ENCODE measurements at regions not wholly inside any gene's neighbourhood (a gene's known extent, or its start where the extent isn't known, plus 50 kb on each side); places are given as distances from the start of the nearest gene placed in this dataset.

- no peaks in the 10 kb centered on the region for H3K9me3 ChIP-seq (ENCODE audit: control insufficient read depth, insufficient read depth, low read depth, low read length)
- H3K27me3 ChIP-seq (ENCODE audit: control insufficient read depth, insufficient read depth, low read length) = no peaks in the 10 kb centered on the region
- peak; percentile 2 to 8 for DNase-seq (ENCODE audit: low read depth in 2 of 2)
- no peak overlapping the region for H3K4me2 ChIP-seq (ENCODE audit: extremely low read depth, insufficient read depth, low read length)
- no peaks in the 10 kb centered on the region for H3K36me3 ChIP-seq (ENCODE audit: control insufficient read depth, insufficient read depth, low read length)
- no peak overlapping the region for H2AFZ ChIP-seq (ENCODE audit: low read length)
- no peaks in the 10 kb centered on the region for H3K79me2 ChIP-seq (ENCODE audit: control insufficient read depth, insufficient read depth, low read length)
- no peaks in the 10 kb centered on the region for H4K20me1 ChIP-seq (ENCODE audit: control insufficient read depth, extremely low read depth, insufficient read depth, low read length)
- no peak overlapping the region for H3K4me3 ChIP-seq (replicated peaks in 1 of 4; ENCODE audit: control extremely low read depth in 1 of 4, insufficient read depth in 1 of 4, low read depth in 3 of 4, low read length in 4 of 4)
- no peak overlapping the region for H3K9ac ChIP-seq (ENCODE audit: insufficient read depth, low read length)
- TF ChIP-seq EZH2 (IDR thresholded peaks at IDR 0.05; ENCODE audit: low read length, missing control alignments) = no peak
- TF ChIP-seq CTCF (conservative IDR thresholded peaks at IDR 0.05 in 1 of 2, IDR thresholded peaks at IDR 0.05 in 1 of 2; ENCODE audit: low read depth in 1 of 2, low read length in 2 of 2) = no peak
- no peak overlapping the region for H3K27ac ChIP-seq (ENCODE audit: insufficient read depth, low read length)
- no peaks in the 10 kb centered on the region for H3K4me1 ChIP-seq (ENCODE audit: control insufficient read depth, extremely low read depth, insufficient read depth, low read length)
Observed at GRCh38 chr7:16028636-16029035, 342.2 kb upstream of the MEOX2 start.

- no peaks in the 10 kb centered on the region for H3K4me1 ChIP-seq (ENCODE audit: control insufficient read depth, extremely low read depth, insufficient read depth, low read length)
Observed at GRCh38 chr7:16028103-16028502, 341.6 kb upstream of the MEOX2 start.

GRCh38 chr7:16027396-16027795 lies 340.9 kb upstream of the MEOX2 start:
- H2AFZ ChIP-seq (ENCODE audit: low read length) = no peak overlapping the region
- no peaks in the 10 kb centered on the region for H3K36me3 ChIP-seq (ENCODE audit: control insufficient read depth, insufficient read depth, low read length)
- H3K4me2 ChIP-seq (ENCODE audit: extremely low read depth, insufficient read depth, low read length) = no peak overlapping the region
- no peak overlapping the region for H3K4me3 ChIP-seq (replicated peaks in 1 of 4; ENCODE audit: control extremely low read depth in 1 of 4, insufficient read depth in 1 of 4, low read depth in 3 of 4, low read length in 4 of 4)
- H4K20me1 ChIP-seq (ENCODE audit: control insufficient read depth, extremely low read depth, insufficient read depth, low read length) = no peaks in the 10 kb centered on the region
- H3K9me3 ChIP-seq (ENCODE audit: control insufficient read depth, insufficient read depth, low read depth, low read length) = no peaks in the 10 kb centered on the region
- H3K9ac ChIP-seq (ENCODE audit: insufficient read depth, low read length) = no peak overlapping the region
- H3K27ac ChIP-seq (ENCODE audit: insufficient read depth, low read length) = no peak overlapping the region
- H3K79me2 ChIP-seq (ENCODE audit: control insufficient read depth, insufficient read depth, low read length) = no peaks in the 10 kb centered on the region
- TF ChIP-seq CTCF (conservative IDR thresholded peaks at IDR 0.05 in 1 of 2, IDR thresholded peaks at IDR 0.05 in 1 of 2; ENCODE audit: low read depth in 1 of 2, low read length in 2 of 2) (no peak), EZH2 (IDR thresholded peaks at IDR 0.05; ENCODE audit: low read length, missing control alignments) (no peak)
- no peaks in the 10 kb centered on the region for H3K27me3 ChIP-seq (ENCODE audit: control insufficient read depth, insufficient read depth, low read length)
- no peaks in the 10 kb centered on the region for H3K4me1 ChIP-seq (ENCODE audit: control insufficient read depth, extremely low read depth, insufficient read depth, low read length)
- DNase-seq (ENCODE audit: low read depth in 2 of 2) = no peak

More at GRCh38 chr7:16028103-16028502, 341.6 kb upstream of the MEOX2 start:
- Histone ChIP-seq H2AFZ (ENCODE audit: low read length) (no peak overlapping the region), H3K9ac (ENCODE audit: insufficient read depth, low read length) (no peak overlapping the region), H4K20me1 (ENCODE audit: control insufficient read depth, extremely low read depth, insufficient read depth, low read length) (no peaks in the 10 kb centered on the region), H3K9me3 (ENCODE audit: control insufficient read depth, insufficient read depth, low read depth, low read length) (no peaks in the 10 kb centered on the region), H3K36me3 (ENCODE audit: control insufficient read depth, insufficient read depth, low read length) (no peaks in the 10 kb centered on the region), H3K79me2 (ENCODE audit: control insufficient read depth, insufficient read depth, low read length) (no peaks in the 10 kb centered on the region), H3K4me2 (ENCODE audit: extremely low read depth, insufficient read depth, low read length) (peak overlapping the region; percentile 36), H3K4me3 (replicated peaks in 1 of 4; ENCODE audit: control extremely low read depth in 1 of 4, insufficient read depth in 1 of 4, low read depth in 3 of 4, low read length in 4 of 4) (no peak overlapping the region), H3K27ac (ENCODE audit: insufficient read depth, low read length) (no peak overlapping the region), H3K27me3 (ENCODE audit: control insufficient read depth, insufficient read depth, low read length) (no peaks in the 10 kb centered on the region)
- TF ChIP-seq EZH2 (IDR thresholded peaks at IDR 0.05; ENCODE audit: low read length, missing control alignments) = no peak
- no peak for TF ChIP-seq CTCF (conservative IDR thresholded peaks at IDR 0.05 in 1 of 2, IDR thresholded peaks at IDR 0.05 in 1 of 2; ENCODE audit: low read depth in 1 of 2, low read length in 2 of 2)
- DNase-seq (ENCODE audit: low read depth in 2 of 2) = peak; percentile 91 to 96
